Osteoblast (primary cell): ENCODE measurements at regions not wholly inside any gene's neighbourhood (a gene's known extent, or its start where the extent isn't known, plus 50 kb on each side); places are given as distances from the start of the nearest gene placed in this dataset.

ENCODE experiments used
- DNase-seq: peaks from one replicate; pipeline ENCODE4 v3.0.0; 2011; ENCODE audit warnings: low spot score, mixed read lengths; ENCODE audit not compliant: insufficient read length; ENCODE audit errors: missing footprints
- H2AFZ ChIP-seq: 2 replicates; pipeline ENCODE4 v1.6.0; 2011; ENCODE audit warnings: mild to moderate bottlenecking, low read length
- H3K27ac ChIP-seq: 2 replicates; pipeline ENCODE4 v1.5.1; 2011; ENCODE audit warnings: mild to moderate bottlenecking, low read depth, low read length, moderate library complexity
- H3K27me3 ChIP-seq: 2 replicates; pipeline ENCODE4 v1.6.0; 2012; ENCODE audit warnings: mild to moderate bottlenecking, control low read depth, inconsistent platforms, low read length, moderate library complexity; ENCODE audit not compliant: insufficient read depth
- H3K36me3 ChIP-seq: 2 replicates; pipeline ENCODE4 v1.5.1; 2011; ENCODE audit warnings: mild to moderate bottlenecking, low read length, control low read depth, moderate library complexity; ENCODE audit not compliant: insufficient read depth
- H3K4me1 ChIP-seq: 2 replicates; pipeline ENCODE4 v1.5.1; 2011; ENCODE audit warnings: mild to moderate bottlenecking, low read length, control low read depth, moderate library complexity; ENCODE audit not compliant: insufficient read depth
- H3K4me2 ChIP-seq: 2 replicates; pipeline ENCODE4 v1.6.0; 2011; ENCODE audit warnings: mild to moderate bottlenecking, low read length; ENCODE audit not compliant: insufficient read depth
- H3K4me3 ChIP-seq: fragments of 200-600 bp; sonication (generic); 3 replicates; pipeline ENCODE4 v1.5.1; 2012; ENCODE audit warnings: mild to moderate bottlenecking, low read length, inconsistent platforms; ENCODE audit not compliant: insufficient read depth
- H3K79me2 ChIP-seq: 2 replicates; pipeline ENCODE4 v1.6.0; 2012; ENCODE audit warnings: mild to moderate bottlenecking, low read length, control low read depth, inconsistent platforms; ENCODE audit not compliant: insufficient read depth
- H3K9me3 ChIP-seq: 2 replicates; pipeline ENCODE4 v1.5.1; 2011; ENCODE audit warnings: low read depth, low read length, control low read depth
- H4K20me1 ChIP-seq: 2 replicates; pipeline ENCODE4 v1.6.0; 2012; ENCODE audit warnings: mild to moderate bottlenecking, low read length, control low read depth; ENCODE audit not compliant: insufficient read depth
- CTCF ChIP-seq: IDR thresholded peaks from 2 replicates; pipeline ENCODE4 v1.5.1; 2011; ENCODE audit warnings: mild to moderate bottlenecking, low read depth, low read length, moderate library complexity; ENCODE audit errors: extremely low read depth

- H2AFZ ChIP-seq, result no peak overlapping the region
- H3K27ac ChIP-seq, result no peak overlapping the region
- H3K4me3 ChIP-seq, result no peak overlapping the region
- H3K4me1 ChIP-seq, result no peaks in the 10 kb centered on the region
- TF ChIP-seq CTCF, result no peak
- no peaks in the 10 kb centered on the region for H3K36me3 ChIP-seq
- no peak overlapping the region for H3K4me2 ChIP-seq
- no peaks in the 10 kb centered on the region for H3K27me3 ChIP-seq
- DNase-seq, result no peak
- H3K79me2 ChIP-seq, result no peaks in the 10 kb centered on the region
- no peaks in the 10 kb centered on the region for H4K20me1 ChIP-seq
- H3K9me3 ChIP-seq, result no peaks in the 10 kb centered on the region
These were observed 90.7 kb downstream of the URB2 start for GRCh38 chr1:229716704-229717103.

DNA sequence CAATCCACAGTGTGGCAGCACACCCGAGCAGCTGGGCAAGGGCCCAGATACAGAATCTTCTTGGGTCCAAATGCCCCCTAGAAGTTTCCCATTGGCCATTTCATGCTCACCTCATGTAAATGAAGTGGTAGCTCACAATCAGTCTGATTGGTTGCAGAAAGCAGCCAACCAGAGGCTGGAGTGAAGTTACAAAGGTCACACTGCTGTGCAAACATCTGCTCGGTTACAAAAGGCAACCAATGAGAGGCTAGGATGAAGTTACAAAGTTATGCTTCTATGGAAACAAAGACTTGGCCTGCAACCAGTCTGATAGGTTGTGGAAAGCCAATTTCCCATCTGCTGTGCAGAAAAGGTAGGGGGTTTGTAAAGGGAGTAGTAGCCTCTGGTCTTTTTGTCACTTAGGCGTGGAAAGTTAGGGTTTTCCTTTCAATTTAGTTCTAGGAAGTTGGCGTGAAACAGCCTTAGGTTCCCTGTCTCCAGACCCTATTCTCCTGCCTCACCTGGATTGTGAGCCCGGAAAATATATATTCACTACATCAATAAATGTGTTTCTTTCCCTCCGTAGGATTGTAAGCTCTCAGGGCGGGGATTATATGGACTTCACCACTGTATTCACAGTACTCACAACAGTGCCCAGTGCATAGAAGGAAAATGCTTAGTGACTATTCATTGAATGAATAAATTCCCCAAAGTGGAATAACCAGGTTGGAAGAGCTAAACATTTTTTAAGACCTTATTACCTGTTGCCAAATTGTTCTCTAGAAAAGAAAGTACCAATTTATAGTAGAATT is 91.9 kb downstream of the URB2 start:
- peak overlapping the region; percentile 29 for H3K4me2 ChIP-seq
- no peak overlapping the region for H3K4me3 ChIP-seq
- TF ChIP-seq CTCF, result no peak
- no peaks in the 10 kb centered on the region for H3K79me2 ChIP-seq
- no peaks in the 10 kb centered on the region for H3K4me1 ChIP-seq
- H3K27ac ChIP-seq, result no peak overlapping the region
- no peak overlapping the region for H2AFZ ChIP-seq
- H4K20me1 ChIP-seq, result no peaks in the 10 kb centered on the region
- H3K36me3 ChIP-seq, result no peaks in the 10 kb centered on the region
- H3K9me3 ChIP-seq, result no peaks in the 10 kb centered on the region
- no peak for DNase-seq
- H3K27me3 ChIP-seq, result no peaks in the 10 kb centered on the region

GRCh38 chr1:229726061-229726460 is 100.0 kb downstream of the URB2 start:
- H3K27ac ChIP-seq, result no peak overlapping the region
- H3K36me3 ChIP-seq, result no peaks in the 10 kb centered on the region
- no peak overlapping the region for H2AFZ ChIP-seq
- no peaks in the 10 kb centered on the region for H3K79me2 ChIP-seq
- no peak for DNase-seq
- TF ChIP-seq CTCF, result no peak
- no peak overlapping the region for H3K4me3 ChIP-seq
- H4K20me1 ChIP-seq, result no peaks in the 10 kb centered on the region
- H3K4me2 ChIP-seq, result no peak overlapping the region
- H3K27me3 ChIP-seq, result no peaks in the 10 kb centered on the region
- H3K9me3 ChIP-seq, result no peaks in the 10 kb centered on the region
- no peaks in the 10 kb centered on the region for H3K4me1 ChIP-seq

GRCh38 chr1:229729916-229730315 is 103.9 kb downstream of the URB2 start:
- no peak for DNase-seq

More at GRCh38 chr1:229729916-229730315, 103.9 kb downstream of the URB2 start:
- Histone ChIP-seq H3K4me3 (no peak overlapping the region), H3K27me3 (no peaks in the 10 kb centered on the region), H4K20me1 (no peaks in the 10 kb centered on the region), H3K9me3 (no peaks in the 10 kb centered on the region), H3K4me2 (no peak overlapping the region), H3K36me3 (no peaks in the 10 kb centered on the region), H3K79me2 (no peaks in the 10 kb centered on the region), H3K27ac (no peak overlapping the region), H3K4me1 (no peaks in the 10 kb centered on the region), H2AFZ (no peak overlapping the region)
- no peak for TF ChIP-seq CTCF
